ENCODE measurements at regions not wholly inside any gene's neighbourhood (a gene's known extent, or its start where the extent isn't known, plus 50 kb on each side); places are given as distances from the start of the nearest gene placed in this dataset.

DNA sequence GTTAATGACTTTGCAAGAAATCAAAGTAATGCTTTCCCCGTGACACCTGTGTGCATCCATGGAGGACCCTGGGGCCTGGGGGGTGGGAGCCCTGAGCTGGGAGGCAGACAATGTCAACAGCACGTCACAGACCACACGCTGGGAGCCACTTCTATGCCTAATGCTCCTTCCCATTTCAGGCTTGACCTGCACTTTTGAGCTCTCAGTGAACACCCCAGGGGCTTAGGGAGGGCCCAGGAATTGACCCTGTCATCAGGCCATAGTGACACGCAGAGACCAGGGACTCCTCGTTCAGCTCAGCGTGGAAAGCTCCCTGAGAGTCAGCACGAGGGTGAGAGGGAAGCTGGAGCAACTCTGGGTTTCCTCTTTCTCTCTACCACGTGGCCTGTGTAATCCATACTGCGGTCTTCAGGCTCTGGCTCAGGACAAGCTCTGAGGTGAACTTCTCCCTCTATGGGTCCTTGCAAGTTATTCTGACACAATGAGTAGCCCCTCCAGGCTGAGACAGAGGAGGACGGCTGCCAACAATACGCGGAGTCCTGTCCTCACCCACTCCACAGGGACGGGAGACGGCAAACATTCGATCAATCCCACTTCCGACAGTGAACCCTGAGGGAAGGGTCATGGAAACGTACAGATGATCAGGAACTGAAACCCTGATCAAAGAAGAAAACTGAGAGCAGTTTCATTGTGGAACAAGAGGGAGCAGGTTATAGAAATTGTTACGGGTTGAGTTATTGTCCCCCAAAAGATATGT is 130.8 kb upstream of the IRX4 start:
- no peak overlapping the region for H3K9ac ChIP-seq (ENCODE audit: low read depth, low read length)
- H2AFZ ChIP-seq (ENCODE audit: low read depth, low read length) = no peak overlapping the region
- H3K4me3 ChIP-seq (ENCODE audit: low read depth in 1 of 2, low read length in 2 of 2) = no peak overlapping the region
- H3K4me2 ChIP-seq (ENCODE audit: insufficient read depth, low read length) = no peak overlapping the region
- no peak overlapping the region for H3K27ac ChIP-seq (ENCODE audit: low read length)
- H4K20me1 ChIP-seq (ENCODE audit: insufficient read depth, low read length) = no peaks in the 10 kb centered on the region; the same call in 1 of the 2 replicates
- no peaks in the 10 kb centered on the region for H3K79me2 ChIP-seq (ENCODE audit: insufficient read depth, low read length)
- DNase-seq = no peak
- no peaks in the 10 kb centered on the region for H3K27me3 ChIP-seq (ENCODE audit: insufficient read depth, low read length, poor library complexity)
- TF ChIP-seq, protein P1, sequence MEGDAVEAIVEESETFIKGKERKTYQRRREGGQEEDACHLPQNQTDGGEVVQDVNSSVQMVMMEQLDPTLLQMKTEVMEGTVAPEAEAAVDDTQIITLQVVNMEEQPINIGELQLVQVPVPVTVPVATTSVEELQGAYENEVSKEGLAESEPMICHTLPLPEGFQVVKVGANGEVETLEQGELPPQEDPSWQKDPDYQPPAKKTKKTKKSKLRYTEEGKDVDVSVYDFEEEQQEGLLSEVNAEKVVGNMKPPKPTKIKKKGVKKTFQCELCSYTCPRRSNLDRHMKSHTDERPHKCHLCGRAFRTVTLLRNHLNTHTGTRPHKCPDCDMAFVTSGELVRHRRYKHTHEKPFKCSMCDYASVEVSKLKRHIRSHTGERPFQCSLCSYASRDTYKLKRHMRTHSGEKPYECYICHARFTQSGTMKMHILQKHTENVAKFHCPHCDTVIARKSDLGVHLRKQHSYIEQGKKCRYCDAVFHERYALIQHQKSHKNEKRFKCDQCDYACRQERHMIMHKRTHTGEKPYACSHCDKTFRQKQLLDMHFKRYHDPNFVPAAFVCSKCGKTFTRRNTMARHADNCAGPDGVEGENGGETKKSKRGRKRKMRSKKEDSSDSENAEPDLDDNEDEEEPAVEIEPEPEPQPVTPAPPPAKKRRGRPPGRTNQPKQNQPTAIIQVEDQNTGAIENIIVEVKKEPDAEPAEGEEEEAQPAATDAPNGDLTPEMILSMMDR (IDR thresholded peaks at IDR 0.05; ENCODE audit: borderline replicate concordance, extremely low read depth, low read length, poor library complexity, severe bottlenecking) = no peak
- no peak for TF ChIP-seq EZH2 (IDR thresholded peaks at IDR 0.05; ENCODE audit: borderline replicate concordance, low read depth, low read length, severe bottlenecking)
- no peak for ATAC-seq (ENCODE audit: insufficient read depth, low read depth)
- no peaks in the 10 kb centered on the region for H3K36me3 ChIP-seq (ENCODE audit: insufficient read depth, low read length)
- peaks cover 20% of the 10 kb centered on the region for H3K4me1 ChIP-seq (ENCODE audit: insufficient read depth, low read length)
- no peaks in the 10 kb centered on the region for H3K9me3 ChIP-seq (ENCODE audit: insufficient read depth, low read length, severe bottlenecking)

DNA sequence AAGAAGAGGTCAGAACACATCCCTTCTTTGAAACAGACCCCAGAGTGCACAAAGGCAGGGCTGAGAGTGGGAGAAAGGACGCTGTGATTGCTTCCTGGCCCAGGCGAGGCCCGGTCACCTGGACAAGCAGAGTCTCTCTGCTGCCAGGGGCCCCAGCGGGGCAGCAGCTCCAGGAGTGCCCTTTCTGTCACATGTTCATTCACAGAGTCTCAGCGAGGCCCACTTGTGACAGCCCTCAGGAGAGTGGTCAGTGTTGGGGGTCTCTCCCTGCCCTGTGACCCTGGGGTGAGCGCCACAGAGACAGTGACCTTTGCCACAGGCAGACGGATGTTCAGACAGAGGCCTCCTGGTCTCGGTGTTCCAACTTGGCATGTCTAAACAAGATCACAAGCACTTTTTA is 130.2 kb upstream of the IRX4 start:
- TF ChIP-seq, protein P1 (IDR thresholded peaks at IDR 0.05; ENCODE audit: borderline replicate concordance, extremely low read depth, low read length, poor library complexity, severe bottlenecking) = no peak
- no peak for TF ChIP-seq EZH2 (IDR thresholded peaks at IDR 0.05; ENCODE audit: borderline replicate concordance, low read depth, low read length, severe bottlenecking)
- Histone ChIP-seq H2AFZ (ENCODE audit: low read depth, low read length) (no peak overlapping the region), H3K9ac (ENCODE audit: low read depth, low read length) (no peak overlapping the region), H3K9me3 (ENCODE audit: insufficient read depth, low read length, severe bottlenecking) (no peaks in the 10 kb centered on the region), H3K4me2 (ENCODE audit: insufficient read depth, low read length) (no peak overlapping the region), H3K36me3 (ENCODE audit: insufficient read depth, low read length) (no peaks in the 10 kb centered on the region), H3K27me3 (ENCODE audit: insufficient read depth, low read length, poor library complexity) (no peaks in the 10 kb centered on the region), H3K4me3 (ENCODE audit: low read depth in 1 of 2, low read length in 2 of 2) (no peak overlapping the region), H4K20me1 (ENCODE audit: insufficient read depth, low read length) (no peaks in the 10 kb centered on the region; the same call in 1 of the 2 replicates), H3K79me2 (ENCODE audit: insufficient read depth, low read length) (no peaks in the 10 kb centered on the region), H3K4me1 (ENCODE audit: insufficient read depth, low read length) (peaks cover 20% of the 10 kb centered on the region), H3K27ac (ENCODE audit: low read length) (no peak overlapping the region)
- DNase-seq (no peak), ATAC-seq (ENCODE audit: insufficient read depth, low read depth) (no peak)

DNA sequence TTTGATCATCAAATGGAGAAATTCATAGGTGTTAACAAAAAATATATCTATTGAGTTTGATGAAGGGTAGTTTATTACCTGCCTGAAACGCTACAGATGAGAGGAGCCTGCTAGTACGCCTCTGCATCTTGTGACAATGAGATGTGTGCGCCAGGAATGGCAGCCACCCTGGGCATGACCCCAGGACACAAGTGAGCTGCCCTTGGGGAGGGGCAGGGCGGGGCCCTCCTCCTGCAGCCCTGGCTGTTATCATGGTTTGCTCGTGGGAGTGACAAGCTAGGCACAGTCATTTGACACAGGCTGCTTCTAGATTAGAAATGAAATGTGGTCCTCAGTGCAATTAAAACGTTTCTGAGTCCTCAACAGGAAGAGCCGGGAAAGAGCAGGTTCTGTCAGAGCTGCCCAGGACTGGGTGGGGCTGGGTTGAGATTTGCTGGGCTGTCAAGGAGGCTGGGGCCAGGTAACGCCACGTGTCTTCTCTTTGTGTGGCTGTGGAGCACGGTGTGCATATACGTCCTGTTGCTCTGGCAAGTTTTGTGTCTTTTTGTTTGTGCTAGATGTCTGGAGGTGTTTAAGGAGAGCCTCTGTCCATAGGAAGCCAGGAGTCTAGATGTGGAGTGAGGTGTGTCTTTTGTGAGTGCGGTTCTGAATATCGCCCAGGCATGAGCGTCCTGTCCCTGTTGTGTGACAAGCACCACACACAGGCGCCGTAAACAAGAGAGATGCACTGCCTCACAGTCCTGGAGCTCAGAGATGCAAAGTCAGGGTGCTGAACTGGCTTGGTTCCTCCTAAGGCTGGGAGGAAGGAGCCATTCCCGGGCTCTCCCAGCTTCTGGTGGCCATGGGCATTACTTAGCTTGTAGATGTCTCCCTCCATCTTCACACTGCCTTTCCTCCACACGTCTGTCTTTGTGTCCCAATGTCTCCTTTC is 129.0 kb upstream of the IRX4 start:
- no peak overlapping the region for H3K27ac ChIP-seq (ENCODE audit: low read length)
- no peaks in the 10 kb centered on the region for H3K9me3 ChIP-seq (ENCODE audit: insufficient read depth, low read length, severe bottlenecking)
- TF ChIP-seq, protein P1 (IDR thresholded peaks at IDR 0.05; ENCODE audit: borderline replicate concordance, extremely low read depth, low read length, poor library complexity, severe bottlenecking) = no peak
- TF ChIP-seq EZH2 (IDR thresholded peaks at IDR 0.05; ENCODE audit: borderline replicate concordance, low read depth, low read length, severe bottlenecking) = no peak
- H3K4me2 ChIP-seq (ENCODE audit: insufficient read depth, low read length) = no peak overlapping the region
- no peak for ATAC-seq (ENCODE audit: insufficient read depth, low read depth)
- H3K9ac ChIP-seq (ENCODE audit: low read depth, low read length) = no peak overlapping the region
- peaks cover 20% of the 10 kb centered on the region for H3K4me1 ChIP-seq (ENCODE audit: insufficient read depth, low read length)
- DNase-seq = no peak
- H2AFZ ChIP-seq (ENCODE audit: low read depth, low read length) = no peak overlapping the region
- no peaks in the 10 kb centered on the region for H3K79me2 ChIP-seq (ENCODE audit: insufficient read depth, low read length)
- H3K27me3 ChIP-seq (ENCODE audit: insufficient read depth, low read length, poor library complexity) = no peaks in the 10 kb centered on the region
- no peak overlapping the region for H3K4me3 ChIP-seq (ENCODE audit: low read depth in 1 of 2, low read length in 2 of 2)
- H3K36me3 ChIP-seq (ENCODE audit: insufficient read depth, low read length) = no peaks in the 10 kb centered on the region
- H4K20me1 ChIP-seq (ENCODE audit: insufficient read depth, low read length) = no peaks in the 10 kb centered on the region; the same call in 1 of the 2 replicates

Measured in DND-41 (cell line).